ENCODE measurements at regions not wholly inside any gene's neighbourhood (a gene's known extent, or its start where the extent isn't known, plus 50 kb on each side); places are given as distances from the start of the nearest gene placed in this dataset.
"Not testable (repeated sequence)": the region's sequence is repeated elsewhere in the genome, so short reads cannot be mapped to it uniquely, and the experiment has no call there.

GRCh38 chr2:185664384-185664783 lies 74.2 kb upstream of the FSIP2 start:
- TF ChIP-seq POLR2AphosphoS5 (IDR thresholded peaks at IDR 0.05; ENCODE audit: low read depth, low read length) (no peak), POLR2A (IDR thresholded peaks at IDR 0.05; ENCODE audit: low read depth, low read length) (no peak), SPI1 (IDR thresholded peaks at IDR 0.05; ENCODE audit: low read depth, low read length) (no peak), PAX5 (IDR thresholded peaks at IDR 0.05; ENCODE audit: insufficient read depth, low read length, severe bottlenecking) (no peak)
- FAIRE-seq (no peak), DNase-seq (ENCODE audit: insufficient read length, low spot score) (no peak)

GRCh38 chr2:185665251-185665814 lies 73.3 kb upstream of the FSIP2 start:
- no peak for TF ChIP-seq SPI1 (IDR thresholded peaks at IDR 0.05; ENCODE audit: low read depth, low read length)
- TF ChIP-seq POLR2AphosphoS5 (IDR thresholded peaks at IDR 0.05; ENCODE audit: low read depth, low read length), result no peak
- TF ChIP-seq POU2F2 (IDR thresholded peaks at IDR 0.05; ENCODE audit: low read depth, low read length), result no peak
- no peak for TF ChIP-seq POLR2A (IDR thresholded peaks at IDR 0.05; ENCODE audit: low read depth, low read length)
- TF ChIP-seq PAX5 (IDR thresholded peaks at IDR 0.05; ENCODE audit: insufficient read depth, low read length, severe bottlenecking), result no peak
- TF ChIP-seq TAF1 (IDR thresholded peaks at IDR 0.05; ENCODE audit: low read depth, low read length), result no peak
- no peak for DNase-seq (ENCODE audit: insufficient read length, low spot score)
- FAIRE-seq, result no peak

GRCh38 chr2:185667452-185667851 lies 71.2 kb upstream of the FSIP2 start:
- FAIRE-seq, result no peak
- DNase-seq (ENCODE audit: insufficient read length, low spot score), result no peak
- TF ChIP-seq POLR2AphosphoS5 (IDR thresholded peaks at IDR 0.05; ENCODE audit: low read depth, low read length), result no peak
- TF ChIP-seq POU2F2 (IDR thresholded peaks at IDR 0.05; ENCODE audit: low read depth, low read length), result no peak
- no peak for TF ChIP-seq POLR2A (IDR thresholded peaks at IDR 0.05; ENCODE audit: low read depth, low read length)

- FAIRE-seq, result no peak
Measured at GRCh38 chr2:185668710-185669109, 69.9 kb upstream of the FSIP2 start.

GRCh38 chr2:185674232-185674631 lies 64.4 kb upstream of the FSIP2 start:
- no peak for FAIRE-seq
- TF ChIP-seq TAF1 (IDR thresholded peaks at IDR 0.05; ENCODE audit: low read depth, low read length), result no peak
- no peak for DNase-seq (ENCODE audit: insufficient read length, low spot score)

More at GRCh38 chr2:185668710-185669109, 69.9 kb upstream of the FSIP2 start:
- TF ChIP-seq PAX5 (IDR thresholded peaks at IDR 0.05; ENCODE audit: insufficient read depth, low read length, severe bottlenecking), result no peak
- TF ChIP-seq POLR2A (IDR thresholded peaks at IDR 0.05; ENCODE audit: low read depth, low read length), result no peak
- no peak for TF ChIP-seq SPI1 (IDR thresholded peaks at IDR 0.05; ENCODE audit: low read depth, low read length)
- TF ChIP-seq TAF1 (IDR thresholded peaks at IDR 0.05; ENCODE audit: low read depth, low read length), result no peak
- no peak for TF ChIP-seq POU2F2 (IDR thresholded peaks at IDR 0.05; ENCODE audit: low read depth, low read length)
- TF ChIP-seq POLR2AphosphoS5 (IDR thresholded peaks at IDR 0.05; ENCODE audit: low read depth, low read length), result no peak
- DNase-seq (ENCODE audit: insufficient read length, low spot score), result no peak

GRCh38 chr2:185676316-185676715 lies 62.3 kb upstream of the FSIP2 start:
- TF ChIP-seq TAF1 (IDR thresholded peaks at IDR 0.05; ENCODE audit: low read depth, low read length) (no peak), SPI1 (IDR thresholded peaks at IDR 0.05; ENCODE audit: low read depth, low read length) (no peak), POLR2A (IDR thresholded peaks at IDR 0.05; ENCODE audit: low read depth, low read length) (no peak), PAX5 (IDR thresholded peaks at IDR 0.05; ENCODE audit: insufficient read depth, low read length, severe bottlenecking) (no peak), POU2F2 (IDR thresholded peaks at IDR 0.05; ENCODE audit: low read depth, low read length) (no peak), POLR2AphosphoS5 (IDR thresholded peaks at IDR 0.05; ENCODE audit: low read depth, low read length) (no peak)
- FAIRE-seq (no peak), DNase-seq (ENCODE audit: insufficient read length, low spot score) (no peak)

- not testable (repeated sequence) for FAIRE-seq
Measured at GRCh38 chr2:185687001-185687400, 51.6 kb upstream of the FSIP2 start.

GRCh38 chr2:185687967-185688366 lies 50.6 kb upstream of the FSIP2 start:
- DNase-seq (ENCODE audit: insufficient read length, low spot score), result no peak
- no peak for FAIRE-seq
- TF ChIP-seq POLR2A (IDR thresholded peaks at IDR 0.05; ENCODE audit: low read depth, low read length) (no peak), TAF1 (IDR thresholded peaks at IDR 0.05; ENCODE audit: low read depth, low read length) (no peak), POLR2AphosphoS5 (IDR thresholded peaks at IDR 0.05; ENCODE audit: low read depth, low read length) (no peak), POU2F2 (IDR thresholded peaks at IDR 0.05; ENCODE audit: low read depth, low read length) (no peak), PAX5 (IDR thresholded peaks at IDR 0.05; ENCODE audit: insufficient read depth, low read length, severe bottlenecking) (no peak), SPI1 (IDR thresholded peaks at IDR 0.05; ENCODE audit: low read depth, low read length) (no peak)

More at GRCh38 chr2:185687001-185687400, 51.6 kb upstream of the FSIP2 start:
- not testable (repeated sequence) for DNase-seq (ENCODE audit: insufficient read length, low spot score)

All from GM12891 (cell line).